ENCODE measurements at regions not wholly inside any gene's neighbourhood (a gene's known extent, or its start where the extent isn't known, plus 50 kb on each side); places are given as distances from the start of the nearest gene placed in this dataset.

DNA sequence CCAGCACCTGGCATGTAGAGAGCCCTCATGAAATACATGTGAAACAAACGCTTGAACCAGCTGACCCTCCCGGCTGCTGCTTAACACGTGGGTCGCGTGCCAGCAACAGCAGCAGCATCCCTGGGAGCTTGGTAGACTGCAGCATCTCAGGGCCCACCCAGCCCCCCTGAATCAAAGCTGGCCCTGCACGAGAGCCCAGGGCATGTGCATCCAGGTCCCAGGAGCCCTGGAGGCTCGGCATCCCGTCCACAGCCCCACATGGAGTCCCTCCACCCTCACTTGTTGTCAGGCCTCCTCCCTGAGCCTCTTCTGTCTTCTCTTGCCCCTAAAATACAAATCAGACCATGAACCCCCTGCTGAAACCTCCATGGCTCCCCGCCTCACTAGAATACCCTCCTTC, 123.1 kb downstream of the MATN1 start:
- CTCF ChIA-PET (ENCODE audit: low intra/inter-chr PET ratio, low total read pairs): no interaction called here
- no peaks in the 10 kb centered on the region for H3K9me3 ChIP-seq (ENCODE audit: low read length)
- no peaks in the 10 kb centered on the region for H4K20me1 ChIP-seq (ENCODE audit: insufficient read depth, low read length)
- H3K4me1 ChIP-seq (ENCODE audit: insufficient read depth, low read length): no peaks in the 10 kb centered on the region
- no peak overlapping the region for H3K9ac ChIP-seq (ENCODE audit: insufficient read depth, low read depth, low read length)
- no peaks in the 10 kb centered on the region for H3K36me3 ChIP-seq (replicated peaks in 1 of 2; ENCODE audit: control insufficient read depth in 1 of 2, insufficient read depth in 2 of 2, low read length in 2 of 2)
- no peak overlapping the region for H2AFZ ChIP-seq (ENCODE audit: low read length)
- intact Hi-C loops (cut with micrococcal nuclease; ENCODE audit: unreplicated experiment): no loop called here
- no peak for DNase-seq (ENCODE audit: low spot score)
- WGBS (ENCODE audit: low lambda C conversion rate): 0% methylated on average over 2 of the region's 9 CpGs
- no TSS peak for BruUV-seq (replicated peaks)
- POLR2A ChIA-PET: no interaction called here
- no peak overlapping the region for H3K4me3 ChIP-seq (replicated peaks in 1 of 3; ENCODE audit: insufficient read depth in 1 of 3, low read depth in 2 of 3, low read length in 3 of 3)
- no peak overlapping the region for H3K4me2 ChIP-seq (ENCODE audit: low read depth, low read length)
- H3K79me2 ChIP-seq (ENCODE audit: insufficient read depth, low read length): no peaks in the 10 kb centered on the region
- no peak for ATAC-seq
- in situ Hi-C loops (cut with HindIII; ENCODE audit: extremely low pct_ligation_motif_present, low pct_unique_long_range_greater_than_20kb): no loop called here
- TF ChIP-seq TBP (CRISPR knock-in tag; IDR thresholded peaks at IDR 0.05) (no peak), RFX5 (IDR thresholded peaks at IDR 0.05; ENCODE audit: low read depth, low read length) (no peak), ZNF224 (CRISPR knock-in tag; IDR thresholded peaks at IDR 0.05) (no peak), ZNF761 (CRISPR knock-in tag; conservative IDR thresholded peaks at IDR 0.05) (no peak), ZNF775 (CRISPR knock-in tag; IDR thresholded peaks at IDR 0.05; ENCODE audit: borderline replicate concordance) (no peak), ZNF138 (CRISPR knock-in tag; IDR thresholded peaks at IDR 0.05; ENCODE audit: low read depth) (no peak), AKAP8 (CRISPR knock-in tag; IDR thresholded peaks at IDR 0.05) (no peak), CREB1 (IDR thresholded peaks at IDR 0.05) (no peak), CREB1 (CRISPR knock-in tag; IDR thresholded peaks at IDR 0.05) (no peak), U2AF2 (IDR thresholded peaks at IDR 0.05; ENCODE audit: low read depth, low read length) (no peak), NFE2L1 (CRISPR knock-in tag; IDR thresholded peaks at IDR 0.05; ENCODE audit: borderline replicate concordance) (no peak), SALL1 (CRISPR knock-in tag; IDR thresholded peaks at IDR 0.05) (no peak), ZNF274 (CRISPR knock-in tag; IDR thresholded peaks at IDR 0.05) (no peak), EP300 (IDR thresholded peaks at IDR 0.05; ENCODE audit: low read depth in 2 of 2, low read length in 2 of 2) (no peak), EP300 (CRISPR knock-in tag; IDR thresholded peaks at IDR 0.05; ENCODE audit: borderline replicate concordance) (no peak), SOX6 (IDR thresholded peaks at IDR 0.05) (no peak), SOX6 (CRISPR knock-in tag; IDR thresholded peaks at IDR 0.05) (no peak), ZNF354B (CRISPR knock-in tag; IDR thresholded peaks at IDR 0.05) (no peak), SRSF1 (optimal IDR thresholded peaks at IDR 0.05; ENCODE audit: low read depth, low read length) (no peak), PHF8 (CRISPR knock-in tag; IDR thresholded peaks at IDR 0.05) (no peak)
- TF ChIP-seq, protein P1, sequence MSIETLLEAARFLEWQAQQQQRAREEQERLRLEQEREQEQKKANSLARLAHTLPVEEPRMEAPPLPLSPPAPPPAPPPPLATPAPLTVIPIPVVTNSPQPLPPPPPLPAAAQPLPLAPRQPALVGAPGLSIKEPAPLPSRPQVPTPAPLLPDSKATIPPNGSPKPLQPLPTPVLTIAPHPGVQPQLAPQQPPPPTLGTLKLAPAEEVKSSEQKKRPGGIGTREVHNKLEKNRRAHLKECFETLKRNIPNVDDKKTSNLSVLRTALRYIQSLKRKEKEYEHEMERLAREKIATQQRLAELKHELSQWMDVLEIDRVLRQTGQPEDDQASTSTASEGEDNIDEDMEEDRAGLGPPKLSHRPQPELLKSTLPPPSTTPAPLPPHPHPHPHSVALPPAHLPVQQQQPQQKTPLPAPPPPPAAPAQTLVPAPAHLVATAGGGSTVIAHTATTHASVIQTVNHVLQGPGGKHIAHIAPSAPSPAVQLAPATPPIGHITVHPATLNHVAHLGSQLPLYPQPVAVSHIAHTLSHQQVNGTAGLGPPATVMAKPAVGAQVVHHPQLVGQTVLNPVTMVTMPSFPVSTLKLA (IDR thresholded peaks at IDR 0.05): no peak
- H3K27ac ChIP-seq (ENCODE audit: extremely low read length, insufficient read depth, low read length): no peak overlapping the region
- peaks cover 0 to 3% of the 10 kb centered on the region in 2 experiments; a peak in 1 of 5 replicates for H3K27me3 ChIP-seq (ENCODE audit: control insufficient read depth in 1 of 2, insufficient read depth in 2 of 2, low read length in 2 of 2)
- FAIRE-seq: no peak
